GM10248 (cell line): ENCODE measurements at regions not wholly inside any gene's neighbourhood (a gene's known extent, or its start where the extent isn't known, plus 50 kb on each side); places are given as distances from the start of the nearest gene placed in this dataset.

ENCODE experiments used
- CTCF ChIA-PET: fragments of 300-600 bp; sonication (Branson Sonifier 250); formaldehyde crosslinking; extraction: SDS; loops from one replicate; lab custom pipeline; 2021; ENCODE audit warnings: antibody characterized with exemption; lab: Yijun Ruan, JAX
- POLR2A ChIA-PET: fragments of 350-650 bp; sonication (Branson Sonifier 250); formaldehyde crosslinking; extraction: SDS; loops from one replicate; lab custom pipeline; 2020; ENCODE audit warnings: antibody characterized with exemption; lab: Yijun Ruan, JAX
- DNase-seq: peaks from one replicate; pipeline ENCODE4 v3.0.0; 2012; ENCODE audit errors: extremely low spot score
- TF ChIP-seq, protein P1 (sequence below): IDR thresholded peaks from 2 replicates; pipeline ENCODE4 v1.5.1; 2012; ENCODE audit warnings: mild to moderate bottlenecking, low read depth; ENCODE audit errors: extremely low read depth, missing control alignments, control extremely low read depth

DNA sequence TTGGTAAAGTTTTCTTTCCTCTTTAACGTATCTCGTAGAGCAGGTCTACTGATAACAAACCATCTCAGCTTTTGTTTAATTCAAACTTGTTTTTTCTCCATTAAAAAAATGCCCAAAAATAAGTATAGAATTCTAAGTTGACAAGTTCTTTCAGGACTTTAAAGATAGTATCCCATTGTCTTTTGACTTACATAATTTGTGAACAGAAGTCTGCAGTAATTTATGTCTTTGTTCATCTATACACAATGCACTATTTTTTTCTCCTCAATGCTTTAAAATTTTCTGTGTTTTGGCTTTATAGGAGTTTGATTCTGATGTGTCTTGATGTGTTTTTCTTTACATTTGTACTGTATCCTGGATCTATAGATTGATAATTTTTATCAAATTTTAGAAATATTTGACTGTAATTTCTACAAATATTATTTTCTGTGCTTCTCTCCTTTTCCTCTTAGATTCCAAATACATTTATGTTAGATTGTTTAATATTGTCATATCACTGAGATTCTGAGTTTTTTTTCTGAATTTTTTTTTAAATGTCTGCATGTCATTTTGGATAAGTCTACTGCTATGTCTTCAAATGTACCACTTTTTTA lies 143.3 kb downstream of the FTCDNL1 start:
- POLR2A ChIA-PET, result no interaction called here
- no peak for DNase-seq
- CTCF ChIA-PET, result no interaction called here
- TF ChIP-seq, protein P1, sequence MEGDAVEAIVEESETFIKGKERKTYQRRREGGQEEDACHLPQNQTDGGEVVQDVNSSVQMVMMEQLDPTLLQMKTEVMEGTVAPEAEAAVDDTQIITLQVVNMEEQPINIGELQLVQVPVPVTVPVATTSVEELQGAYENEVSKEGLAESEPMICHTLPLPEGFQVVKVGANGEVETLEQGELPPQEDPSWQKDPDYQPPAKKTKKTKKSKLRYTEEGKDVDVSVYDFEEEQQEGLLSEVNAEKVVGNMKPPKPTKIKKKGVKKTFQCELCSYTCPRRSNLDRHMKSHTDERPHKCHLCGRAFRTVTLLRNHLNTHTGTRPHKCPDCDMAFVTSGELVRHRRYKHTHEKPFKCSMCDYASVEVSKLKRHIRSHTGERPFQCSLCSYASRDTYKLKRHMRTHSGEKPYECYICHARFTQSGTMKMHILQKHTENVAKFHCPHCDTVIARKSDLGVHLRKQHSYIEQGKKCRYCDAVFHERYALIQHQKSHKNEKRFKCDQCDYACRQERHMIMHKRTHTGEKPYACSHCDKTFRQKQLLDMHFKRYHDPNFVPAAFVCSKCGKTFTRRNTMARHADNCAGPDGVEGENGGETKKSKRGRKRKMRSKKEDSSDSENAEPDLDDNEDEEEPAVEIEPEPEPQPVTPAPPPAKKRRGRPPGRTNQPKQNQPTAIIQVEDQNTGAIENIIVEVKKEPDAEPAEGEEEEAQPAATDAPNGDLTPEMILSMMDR, result no peak

DNA sequence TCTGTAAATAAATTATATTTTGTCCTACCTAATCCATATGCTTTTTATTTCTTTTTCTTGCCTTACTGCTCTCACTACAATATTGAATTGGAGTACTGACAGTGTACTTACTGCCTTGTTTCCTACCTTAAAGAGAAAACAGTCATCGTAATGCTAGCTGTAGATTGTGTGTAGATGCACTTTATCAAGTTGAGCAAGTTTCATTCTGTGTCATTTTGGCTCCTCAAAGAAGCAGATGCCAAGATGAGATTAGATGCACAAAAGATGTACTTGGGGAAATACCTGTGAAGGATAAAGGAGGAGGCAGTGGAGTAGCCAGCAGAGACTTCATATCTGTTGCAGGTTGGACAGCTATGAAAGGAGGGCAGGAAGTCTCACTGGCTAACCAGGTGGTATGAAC lies 145.5 kb downstream of the FTCDNL1 start:
- ChIA-PET POLR2A (no interaction called here), CTCF (interaction anchor here (1.3 to 3.1 kb wide), 2 partner anchors 9 to 35 kb away, joined by 4 to 28 read pairs; no protein-coding TSS in a partner anchor)
- no peak for DNase-seq
- TF ChIP-seq, protein P1, result no peak

DNA sequence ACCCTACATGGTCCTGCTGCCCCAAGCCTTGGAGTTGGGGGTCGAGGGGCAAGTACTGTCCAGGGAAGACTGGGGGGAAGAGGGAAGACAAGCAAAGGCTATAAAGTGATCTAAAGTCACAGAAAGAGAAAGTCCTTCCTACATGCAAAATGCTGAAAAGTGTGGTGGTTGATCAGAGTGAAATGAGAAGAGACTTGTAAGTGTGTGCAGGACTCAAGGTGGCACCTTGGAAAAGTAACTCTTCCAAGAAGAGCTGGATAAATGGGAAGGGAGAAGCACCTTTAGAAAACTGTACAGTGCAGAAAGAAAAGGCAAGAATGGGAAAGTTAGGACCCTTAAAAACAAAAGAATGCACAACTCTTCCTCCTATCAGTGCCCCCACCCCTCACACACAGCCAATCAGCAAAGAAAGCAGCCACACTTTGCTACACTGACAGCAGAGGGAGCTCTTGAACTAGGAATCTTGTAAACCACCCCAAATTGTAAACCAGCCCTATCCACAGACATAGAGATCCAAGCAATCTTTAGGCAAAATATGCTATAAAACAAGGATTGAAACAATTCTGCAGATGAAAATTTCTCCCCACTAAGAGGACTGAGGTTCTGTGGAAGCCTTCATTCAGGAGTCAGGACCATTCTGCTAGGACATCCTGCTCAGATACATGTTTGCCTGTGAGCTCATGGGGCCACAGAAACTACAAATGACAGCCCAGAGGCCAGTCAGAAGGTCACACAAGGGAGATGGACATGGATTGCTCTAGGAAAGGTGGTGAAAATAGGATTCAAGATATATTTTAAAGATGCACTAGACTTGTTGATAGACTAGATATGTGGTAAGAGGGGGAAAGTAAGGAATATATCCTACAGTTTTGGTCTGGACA lies 146.4 kb downstream of the FTCDNL1 start:
- DNase-seq, result peak; percentile 25
- ChIA-PET CTCF (interaction anchor here (1.0 to 3.1 kb wide), 11 partner anchors 9 to 999 kb away, joined by 3 to 28 read pairs (median 3); no protein-coding TSS in a partner anchor), POLR2A (no interaction called here)
- TF ChIP-seq, protein P1, result peak; percentile 57

DNA sequence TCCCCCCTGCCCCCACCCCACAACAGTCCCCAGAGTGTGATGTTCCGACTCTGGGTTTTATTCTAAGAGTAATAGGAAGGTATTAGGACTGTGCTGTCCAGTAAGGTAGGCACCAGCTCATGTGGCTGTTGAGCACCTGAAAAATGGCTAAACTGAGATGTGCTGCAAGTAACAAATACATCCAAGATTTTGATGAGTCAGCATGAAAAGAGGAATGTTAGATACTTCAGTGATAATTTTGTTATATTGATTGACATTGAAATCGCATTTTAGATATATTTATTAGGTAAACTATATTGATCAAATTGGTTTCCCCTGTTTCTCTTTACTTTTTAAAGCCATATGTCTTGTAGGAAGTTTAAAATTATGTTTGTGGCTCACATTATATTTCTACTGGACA lies 147.8 kb downstream of the FTCDNL1 start:
- POLR2A ChIA-PET, result no interaction called here
- DNase-seq, result no peak
- CTCF ChIA-PET, result interaction anchor here (1.5 to 3.1 kb wide), 3 partner anchors 14 to 37 kb away, joined by 3 to 28 read pairs (median 5); no protein-coding TSS in a partner anchor
- TF ChIP-seq, protein P1, result no peak

DNA sequence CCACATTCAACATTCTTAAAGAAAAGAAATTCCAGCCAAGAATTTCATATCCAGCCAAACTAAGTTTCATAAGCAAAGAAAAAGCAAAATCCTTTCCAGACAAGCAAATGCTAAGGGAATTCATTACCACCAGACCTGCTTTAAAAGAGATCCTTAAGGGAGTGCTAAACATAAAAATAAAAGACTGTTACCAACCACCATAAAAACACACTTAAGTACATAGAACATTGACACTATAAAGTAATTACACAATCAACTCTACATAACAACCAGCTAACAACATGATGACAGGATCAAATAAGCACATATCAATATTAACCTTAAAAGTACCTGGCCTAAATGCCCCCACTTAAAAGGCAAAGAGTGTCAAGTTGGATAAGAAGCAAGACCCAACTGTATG lies 153.5 kb downstream of the FTCDNL1 start:
- no peak for DNase-seq
- TF ChIP-seq, protein P1, result no peak
- POLR2A ChIA-PET, result no interaction called here
- CTCF ChIA-PET, result interaction anchor here (1.2 kb wide), 1 partner anchor 9 kb away, joined by 3 read pairs; no protein-coding TSS in a partner anchor

DNA sequence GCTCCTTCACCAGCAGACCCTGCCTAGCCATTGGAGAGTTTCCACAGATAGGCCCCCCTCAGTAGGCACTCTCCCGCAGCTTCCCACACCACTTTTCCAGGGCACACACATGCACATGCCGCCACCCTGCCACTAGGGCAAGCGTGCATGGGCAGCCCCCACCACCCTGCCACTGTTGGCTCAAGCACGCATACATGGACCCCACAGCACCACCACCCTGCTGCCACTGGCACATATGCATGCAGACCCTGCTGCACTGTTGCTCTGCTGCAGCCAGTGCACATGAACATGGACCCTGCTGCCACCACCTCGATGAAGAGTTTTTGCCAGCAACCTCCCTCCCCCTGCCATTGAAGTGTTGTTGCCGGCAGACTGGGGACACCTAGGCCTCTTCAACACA lies 154.9 kb downstream of the FTCDNL1 start:
- no peak for DNase-seq
- ChIA-PET CTCF (interaction anchor here (1.4 to 4.7 kb wide), 2 partner anchors 9 to 44 kb away, joined by 4 to 17 read pairs; no protein-coding TSS in a partner anchor), POLR2A (no interaction called here)
- TF ChIP-seq, protein P1, result no peak
